HG03060 (cell line): ENCODE measurements at regions not wholly inside any gene's neighbourhood (a gene's known extent, or its start where the extent isn't known, plus 50 kb on each side); places are given as distances from the start of the nearest gene placed in this dataset.
"Not testable (repeated sequence)": the region's sequence is repeated elsewhere in the genome, so short reads cannot be mapped to it uniquely, and the experiment has no call there.

Source experiments
- ATAC-seq: cut with Tn5 transposase; IDR thresholded peaks from one replicate; pipeline ENCODE4 v1.9.1; 2021; ENCODE audit warnings: low read depth, moderate number of reproducible peaks; ENCODE audit not compliant: unreplicated experiment

GRCh38 chr1:182235952-182236650 lies 155.5 kb downstream of the GLUL start:
- ATAC-seq = no peak

- ATAC-seq = no peak
Observed at GRCh38 chr1:182235604-182235951, 156.0 kb downstream of the GLUL start.

GRCh38 chr1:182229921-182230491 lies 161.6 kb downstream of the GLUL start:
- ATAC-seq = no peak

GRCh38 chr1:182229451-182229850 lies 162.1 kb downstream of the GLUL start:
- ATAC-seq = no peak

- ATAC-seq = no peak
Observed at GRCh38 chr1:182227864-182228547, 163.6 kb downstream of the GLUL start.

GRCh38 chr1:182226618-182227017 lies 165.0 kb downstream of the GLUL start:
- ATAC-seq = no peak

- ATAC-seq = not testable (repeated sequence)
Observed at GRCh38 chr1:182225755-182226154, 164.2 kb upstream of the ZNF648 start.

GRCh38 chr1:182221990-182222389 lies 160.5 kb upstream of the ZNF648 start:
- not testable (repeated sequence) for ATAC-seq

GRCh38 chr1:182221367-182221766 lies 159.9 kb upstream of the ZNF648 start:
- ATAC-seq = not testable (repeated sequence)

- no peak for ATAC-seq
Observed at GRCh38 chr1:182217967-182218366, 156.5 kb upstream of the ZNF648 start.

- ATAC-seq = no peak
Observed at GRCh38 chr1:182217071-182217470, 155.6 kb upstream of the ZNF648 start.

GRCh38 chr1:182215764-182216163 lies 154.3 kb upstream of the ZNF648 start:
- ATAC-seq = no peak

- no peak for ATAC-seq
Observed at GRCh38 chr1:182213163-182213562, 151.7 kb upstream of the ZNF648 start.

- no peak for ATAC-seq
Observed at GRCh38 chr1:182211386-182211785, 149.9 kb upstream of the ZNF648 start.

- no peak for ATAC-seq
Observed at GRCh38 chr1:182210417-182210816, 148.9 kb upstream of the ZNF648 start.

- no peak for ATAC-seq
Observed at GRCh38 chr1:182207300-182207699, 145.8 kb upstream of the ZNF648 start.

GRCh38 chr1:182206626-182207239 lies 145.2 kb upstream of the ZNF648 start:
- no peak for ATAC-seq

- no peak for ATAC-seq
Observed at GRCh38 chr1:182205351-182206022, 144.0 kb upstream of the ZNF648 start.

GRCh38 chr1:182203191-182203875 lies 141.8 kb upstream of the ZNF648 start:
- ATAC-seq = no peak

GRCh38 chr1:182201490-182201889 lies 140.0 kb upstream of the ZNF648 start:
- ATAC-seq = not testable (repeated sequence)
